ENCODE measurements at regions not wholly inside any gene's neighbourhood (a gene's known extent, or its start where the extent isn't known, plus 50 kb on each side); places are given as distances from the start of the nearest gene placed in this dataset.

DNA sequence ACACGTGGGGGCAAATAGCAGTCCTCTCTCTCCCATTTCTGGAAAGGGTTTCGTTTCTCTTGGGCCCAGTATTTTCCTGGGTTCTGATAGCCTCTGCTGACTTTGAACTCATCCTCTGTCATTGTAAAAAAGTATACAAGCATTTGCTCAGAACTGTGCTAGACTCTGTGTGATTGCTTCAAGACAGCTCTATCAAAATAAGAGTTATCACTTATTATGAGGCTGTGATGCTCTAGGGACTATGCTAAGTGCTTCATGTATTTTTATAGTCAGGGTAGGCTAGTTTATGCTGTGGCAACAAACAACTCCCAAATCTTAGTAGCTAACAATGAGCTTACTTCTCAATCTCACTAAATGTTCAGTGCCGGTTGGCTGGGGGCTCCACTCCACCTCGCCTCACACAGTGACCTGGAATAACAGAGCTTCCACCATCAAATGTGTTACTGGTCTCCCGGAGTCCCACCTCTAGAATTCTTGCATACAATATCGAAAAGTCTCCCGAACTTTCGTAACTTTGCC, 110.8 kb upstream of the CDC42EP3 start:
- DNase-seq (ENCODE audit: low read depth, low spot score) (no peak), ATAC-seq (no peak)
- Histone ChIP-seq H3K4me2 (ENCODE audit: low read length) (no peak overlapping the region), H3K4me1 (ENCODE audit: control insufficient read depth in 1 of 2, insufficient read depth in 2 of 2, low read length in 2 of 2) (peaks cover 5 to 22% of the 10 kb centered on the region in 2 experiments; a peak in 2 of 4 replicates), H3K79me2 (ENCODE audit: insufficient read depth, low read length) (no peaks in the 10 kb centered on the region), H4K20me1 (ENCODE audit: insufficient read depth) (no peaks in the 10 kb centered on the region), H3K36me3 (ENCODE audit: control insufficient read depth in 1 of 2, insufficient read depth in 2 of 2, low read length in 2 of 2) (no peaks in the 10 kb centered on the region), H3K9me3 (ENCODE audit: control insufficient read depth in 1 of 2, insufficient read depth in 1 of 2, low read depth in 1 of 2, low read length in 2 of 2) (no peaks in the 10 kb centered on the region), H3K27ac (ENCODE audit: low read depth, low read length) (no peak overlapping the region), H3K9me2 (ENCODE audit: insufficient read depth) (no peaks in the 10 kb centered on the region), H3K4me3 (replicated peaks in 1 of 2; ENCODE audit: low read depth in 1 of 2, low read length in 2 of 2) (no peak overlapping the region), H2AFZ (ENCODE audit: low read depth, low read length, poor library complexity, severe bottlenecking) (no peak overlapping the region), H3K27me3 (ENCODE audit: insufficient read depth, low read length) (no peaks in the 10 kb centered on the region), H3K9ac (ENCODE audit: low read length) (no peak overlapping the region)
- POLR2A ChIA-PET: no interaction called here
- CTCF ChIA-PET: no interaction called here
- intact Hi-C loops (cut with micrococcal nuclease): no loop called here
- BruUV-seq (replicated peaks): no TSS peak
- no peak for TF ChIP-seq ZFX (IDR thresholded peaks at IDR 0.05)
- no peak for TF ChIP-seq EZH2 (IDR thresholded peaks at IDR 0.05)
- TF ChIP-seq EZH2phosphoT487 (IDR thresholded peaks at IDR 0.05; ENCODE audit: borderline replicate concordance): no peak
- TF ChIP-seq CTCF (IDR thresholded peaks at IDR 0.05 in 2 of 3, conservative IDR thresholded peaks at IDR 0.05 in 1 of 3; ENCODE audit: borderline replicate concordance in 1 of 3, insufficient read depth in 1 of 3, low read depth in 2 of 3, low read length in 2 of 3): no peak
- TF ChIP-seq, protein P1, sequence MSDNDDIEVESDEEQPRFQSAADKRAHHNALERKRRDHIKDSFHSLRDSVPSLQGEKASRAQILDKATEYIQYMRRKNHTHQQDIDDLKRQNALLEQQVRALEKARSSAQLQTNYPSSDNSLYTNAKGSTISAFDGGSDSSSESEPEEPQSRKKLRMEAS (IDR thresholded peaks at IDR 0.05): no peak
- no peak for TF ChIP-seq ZNF274 (IDR thresholded peaks at IDR 0.05; ENCODE audit: low read depth, low read length)
- TF ChIP-seq SIN3A (IDR thresholded peaks at IDR 0.05; ENCODE audit: low read depth): no peak
- TF ChIP-seq ATF3 (IDR thresholded peaks at IDR 0.05): no peak
- no peak for TF ChIP-seq YY1 (IDR thresholded peaks at IDR 0.05; ENCODE audit: extremely low read depth, insufficient replicate concordance, low read depth, low read length)
- TF ChIP-seq RAD21 (IDR thresholded peaks at IDR 0.05; ENCODE audit: low read depth): no peak
- TF ChIP-seq FOSL1 (IDR thresholded peaks at IDR 0.05; ENCODE audit: low read depth): no peak
- TF ChIP-seq ZBTB33 (IDR thresholded peaks at IDR 0.05; ENCODE audit: extremely low read depth, insufficient replicate concordance, low read length): no peak
- RAD21 ChIA-PET (ENCODE audit: low non-redundant PET in 1 of 2, low total read pairs in 2 of 2, uncharacterized antibody in 2 of 2, unreplicated experiment in 2 of 2): no interaction called here

Data from HCT116 (cell line).